Right lung (tissue), 2 donors: ENCODE measurements at regions not wholly inside any gene's neighbourhood (a gene's known extent, or its start where the extent isn't known, plus 50 kb on each side); places are given as distances from the start of the nearest gene placed in this dataset.

Experiments
- DNase-seq, 2 donors: peaks; one replicate each; pipeline ENCODE4 v3.0.0-alpha.2; 2013

DNA sequence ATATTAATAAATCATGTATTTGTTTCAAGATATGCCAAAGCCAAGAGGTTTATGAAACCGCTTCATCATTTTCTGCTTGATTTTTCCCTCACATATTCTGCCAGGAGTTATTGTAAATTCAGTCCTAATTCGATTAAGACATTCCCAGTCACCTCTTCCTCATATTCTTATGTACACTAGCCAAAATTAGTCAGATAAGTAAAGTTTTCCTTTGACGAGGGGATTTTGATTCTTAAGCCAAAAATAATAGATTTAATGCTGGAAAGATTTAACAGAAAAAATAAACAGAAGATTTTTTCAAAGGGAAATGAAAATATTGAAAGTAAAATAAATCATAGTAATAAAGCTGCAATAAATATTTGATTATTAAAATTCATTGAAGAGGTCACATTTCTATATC lies 51.0 kb upstream of the VEGFC start:
- DNase-seq = no peak

DNA sequence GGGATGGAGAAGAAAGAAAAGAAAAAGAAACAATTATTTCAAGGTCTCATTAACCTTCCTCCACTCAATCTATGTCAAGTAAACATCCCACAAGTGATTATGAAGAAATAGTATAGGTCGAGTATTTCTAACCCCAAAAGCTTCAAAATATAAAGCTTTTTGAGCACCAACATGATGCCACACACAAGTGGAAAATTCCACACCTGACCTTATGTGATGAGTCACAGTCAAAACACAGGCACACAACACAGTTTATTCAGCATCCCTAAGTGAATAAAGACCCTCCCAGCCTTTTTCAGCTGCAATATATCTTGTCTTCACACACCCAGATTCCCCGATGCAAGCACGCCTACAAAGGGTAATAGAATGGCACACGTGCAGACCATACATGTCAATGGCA lies 51.7 kb upstream of the VEGFC start:
- no peak for DNase-seq

DNA sequence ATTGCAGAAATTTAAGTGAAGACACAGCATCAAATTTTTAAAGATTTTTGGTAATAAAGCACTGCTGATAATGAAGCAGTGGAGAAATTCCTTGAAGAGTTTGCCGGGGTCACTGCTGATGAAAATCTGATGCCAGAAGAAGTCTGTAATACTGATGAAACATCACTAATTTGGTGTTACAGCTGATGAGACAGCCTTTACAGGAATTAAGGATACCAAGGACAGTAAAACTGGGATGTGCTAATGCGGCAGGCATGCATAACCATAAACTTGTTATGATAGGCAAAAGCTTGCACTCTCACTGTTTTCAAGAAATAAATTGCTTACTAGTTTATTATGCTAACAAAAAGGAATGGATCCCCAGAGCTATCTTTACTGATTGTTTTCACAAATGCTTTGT lies 52.9 kb upstream of the VEGFC start:
- DNase-seq = no peak

- DNase-seq = no peak
These were observed 56.4 kb upstream of the VEGFC start for GRCh38 chr4:176849076-176849475.

- no peak for DNase-seq
These were observed 57.7 kb upstream of the VEGFC start for GRCh38 chr4:176850436-176850835.

DNA sequence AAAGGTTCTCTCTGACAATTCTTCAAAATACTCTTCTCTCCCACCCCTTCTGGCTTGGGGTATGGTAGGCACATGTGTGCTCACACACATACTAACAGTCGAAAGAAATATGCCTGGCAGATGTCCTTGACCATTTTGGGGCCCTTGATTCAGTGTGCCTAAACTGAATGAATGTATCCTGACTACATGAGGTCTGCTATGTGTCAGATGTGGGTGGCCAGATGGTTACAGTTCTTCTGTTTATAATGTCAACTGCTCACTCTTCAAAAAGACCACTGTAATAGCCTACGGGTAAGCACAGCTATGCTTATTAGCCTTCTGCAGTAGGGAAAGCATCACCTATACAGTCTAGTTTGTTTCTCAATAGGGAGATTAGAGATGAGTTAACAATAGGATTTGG lies 63.7 kb upstream of the VEGFC start:
- no peak for DNase-seq

DNA sequence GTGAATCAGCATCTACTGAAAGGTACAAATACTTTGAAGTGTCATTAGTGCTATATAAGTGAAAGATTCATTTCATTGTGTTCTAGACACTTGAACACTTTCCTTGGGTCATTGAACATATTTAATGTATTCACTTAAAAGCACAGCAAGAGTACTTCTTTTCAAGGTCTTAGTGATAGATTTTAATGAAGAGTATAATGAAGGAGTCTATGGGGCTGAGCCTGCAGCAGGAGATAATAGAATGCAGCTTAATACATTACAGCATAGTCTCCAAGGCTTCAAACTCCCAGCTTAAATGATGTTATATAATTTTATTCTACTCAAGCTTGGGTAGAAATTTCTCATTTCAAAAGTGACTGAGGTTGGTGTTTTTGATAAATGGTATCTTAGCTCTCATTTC lies 66.1 kb upstream of the VEGFC start:
- DNase-seq = no peak

- DNase-seq = no peak
These were observed 71.5 kb upstream of the VEGFC start for GRCh38 chr4:176864238-176864637.

DNA sequence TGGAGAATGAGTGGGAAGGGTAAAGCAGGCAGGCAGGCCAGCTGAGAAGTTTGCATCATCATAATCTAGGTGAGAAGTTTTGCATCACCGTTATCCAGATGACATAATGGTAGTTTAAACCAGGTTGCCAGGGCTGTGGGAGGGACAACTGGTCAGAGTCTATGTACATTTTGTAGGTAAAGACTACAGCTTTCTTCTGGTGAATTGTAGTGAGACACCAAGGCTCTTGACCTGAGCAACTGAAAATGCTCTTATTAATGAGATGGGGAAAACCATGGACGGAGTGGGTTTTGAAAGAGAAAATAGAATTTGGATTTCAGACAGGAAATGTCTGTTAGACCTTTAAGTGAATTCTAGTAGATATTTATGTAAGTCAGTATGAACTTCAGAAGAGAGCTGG lies 76.0 kb upstream of the VEGFC start:
- DNase-seq = no peak

DNA sequence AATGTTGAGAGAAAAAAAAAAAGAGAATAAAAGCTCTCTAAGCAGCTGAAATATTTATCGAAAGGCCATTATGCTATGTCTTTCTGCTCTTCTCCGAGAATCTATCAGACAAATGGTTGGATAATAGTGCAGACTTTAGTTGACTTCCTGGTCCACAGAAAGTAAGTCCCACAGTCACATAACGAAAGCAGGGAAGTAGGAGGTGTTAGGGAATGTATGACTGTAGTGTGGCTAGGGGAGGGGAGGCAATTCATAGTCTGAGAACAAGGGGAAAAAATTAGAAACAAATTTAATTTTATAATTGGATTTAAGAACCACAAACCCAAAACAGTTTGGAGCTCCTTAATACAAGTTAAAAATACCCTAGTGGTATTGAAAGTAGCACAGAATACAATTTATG lies 79.7 kb upstream of the VEGFC start:
- DNase-seq = no peak

- no peak for DNase-seq
These were observed 82.2 kb upstream of the VEGFC start for GRCh38 chr4:176874721-176875445.

DNA sequence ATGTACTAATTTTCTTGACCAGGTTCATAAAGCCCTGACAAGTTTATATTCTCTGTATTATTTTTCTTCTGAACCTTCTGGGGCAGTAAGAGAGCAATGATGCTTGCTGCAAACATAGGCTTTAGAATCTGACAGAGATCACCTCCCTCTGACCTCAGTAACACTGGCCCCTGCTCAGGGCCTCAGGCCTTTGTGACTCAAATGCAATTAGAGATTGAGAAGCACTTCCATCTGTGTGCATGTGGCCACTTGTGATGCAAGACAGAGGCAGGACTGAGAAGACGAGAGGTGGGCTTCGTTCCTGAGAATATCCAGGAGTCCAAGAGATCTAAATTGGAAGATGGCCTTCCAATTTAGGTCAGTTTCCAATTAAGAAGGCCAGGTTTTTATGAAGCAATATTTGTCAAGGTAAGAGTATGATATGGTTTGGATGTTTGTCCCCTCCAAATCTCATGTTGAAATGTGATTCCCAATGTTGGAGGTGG lies 82.8 kb upstream of the VEGFC start:
- no peak for DNase-seq

GRCh38 chr4:176879380-176880116 lies 86.8 kb upstream of the VEGFC start:
- no peak for DNase-seq

DNA sequence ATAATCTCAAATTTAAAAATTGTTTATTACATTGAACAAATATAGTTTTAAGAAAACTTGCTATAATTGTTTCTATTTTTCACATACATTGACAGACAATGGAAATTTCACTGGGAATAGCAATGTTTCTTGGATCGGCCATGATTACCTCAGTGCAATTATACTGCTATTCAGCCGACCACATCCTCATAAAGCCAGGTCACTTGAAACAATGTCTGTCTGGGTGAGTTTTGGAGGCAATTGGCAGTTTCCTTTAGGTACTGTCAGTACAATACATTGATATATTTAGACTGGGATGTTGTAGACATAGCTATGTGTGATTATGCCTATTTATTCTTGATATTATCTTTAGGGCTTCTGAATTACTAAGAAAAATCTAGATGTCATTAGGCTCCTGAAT lies 89.5 kb upstream of the VEGFC start:
- no peak for DNase-seq

DNA sequence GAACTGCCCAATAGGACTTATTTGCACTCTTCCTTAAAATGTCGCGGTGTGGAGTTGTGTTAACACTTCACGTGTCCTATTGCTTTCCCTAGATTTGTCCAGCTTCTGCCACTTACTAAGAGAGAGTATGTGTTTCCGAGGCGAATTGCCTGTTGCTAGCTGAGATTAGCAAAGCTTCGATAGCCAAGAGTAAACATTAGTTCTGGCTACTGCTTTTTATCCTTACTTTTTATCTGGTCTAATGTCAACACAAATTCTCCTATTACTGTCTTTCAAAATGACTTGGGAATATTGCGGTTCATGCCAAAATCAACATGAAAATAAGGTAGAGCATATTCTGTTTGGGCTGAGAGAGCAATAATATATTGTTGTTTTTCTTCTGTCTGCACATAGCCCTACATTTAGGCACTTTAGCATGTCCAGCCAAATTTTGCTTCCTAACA lies 90.4 kb upstream of the VEGFC start:
- DNase-seq = no peak

- DNase-seq = no peak
These were observed 91.1 kb upstream of the VEGFC start for GRCh38 chr4:176883681-176884418.

GRCh38 chr4:176885224-176885623 lies 92.5 kb upstream of the VEGFC start:
- DNase-seq = no peak

DNA sequence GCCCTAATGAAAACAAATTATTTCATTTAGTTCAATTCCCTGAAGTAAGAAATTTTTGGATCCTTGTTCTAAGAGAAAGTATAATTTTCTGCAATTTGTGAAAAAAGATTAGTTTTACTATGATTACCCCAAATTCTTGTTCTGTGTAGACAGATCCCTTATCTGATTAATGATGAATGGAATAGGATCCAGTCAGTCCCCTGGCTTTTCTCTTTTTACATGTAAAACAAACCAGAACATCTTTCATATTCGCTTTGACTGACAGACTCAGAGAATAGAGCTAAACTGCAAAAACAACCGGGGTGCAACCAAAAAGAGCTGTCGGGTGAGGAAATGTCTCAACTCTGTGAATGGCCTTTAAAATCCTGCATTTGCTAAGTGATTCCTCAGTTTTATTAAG lies 93.4 kb upstream of the VEGFC start:
- no peak for DNase-seq

DNA sequence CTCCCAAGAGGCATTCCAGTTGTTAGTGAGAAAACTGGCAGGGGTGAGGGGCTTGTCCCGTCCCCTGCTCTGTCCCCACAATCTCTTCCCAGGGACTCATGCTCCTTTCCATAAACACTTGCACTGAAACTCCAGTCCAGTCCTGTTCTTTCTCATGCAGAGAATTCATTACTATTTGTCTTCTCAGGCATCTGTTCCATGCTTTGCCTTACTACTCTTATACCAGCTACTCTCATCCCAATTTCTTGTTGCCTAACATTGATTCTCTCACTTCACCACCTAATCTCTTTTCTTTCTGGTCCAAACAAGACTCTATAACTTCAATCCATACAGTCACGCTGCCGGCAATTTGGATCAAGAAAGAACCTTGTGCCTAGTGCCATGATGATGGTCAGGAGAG lies 97.1 kb upstream of the VEGFC start:
- DNase-seq = no peak

- no peak for DNase-seq
These were observed 101.8 kb upstream of the VEGFC start for GRCh38 chr4:176894498-176894897.

GRCh38 chr4:176896211-176896610 lies 103.5 kb upstream of the VEGFC start:
- no peak for DNase-seq

DNA sequence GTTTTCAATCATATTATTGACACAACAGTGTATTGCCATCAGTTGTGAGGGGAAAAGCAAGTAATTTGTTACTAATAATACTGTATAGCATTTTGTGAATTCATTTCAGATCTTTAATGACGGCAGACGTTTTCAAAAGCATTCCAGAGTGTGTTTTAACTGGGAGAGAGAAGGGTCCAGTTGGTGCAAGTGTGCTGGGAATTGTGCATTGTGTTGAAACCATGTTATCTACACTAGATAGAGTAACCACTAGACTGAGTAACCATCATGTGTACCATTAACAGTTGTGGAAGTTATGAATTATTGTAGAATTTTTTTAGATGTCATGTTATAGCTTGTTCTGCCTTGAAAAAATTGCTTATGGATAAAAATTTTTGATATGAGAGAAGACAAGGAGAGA lies 104.5 kb upstream of the VEGFC start:
- no peak for DNase-seq

GRCh38 chr4:176898791-176899190 lies 106.1 kb upstream of the VEGFC start:
- no peak for DNase-seq
